ENCODE measurements at regions not wholly inside any gene's neighbourhood (a gene's known extent, or its start where the extent isn't known, plus 50 kb on each side); places are given as distances from the start of the nearest gene placed in this dataset.

DNA sequence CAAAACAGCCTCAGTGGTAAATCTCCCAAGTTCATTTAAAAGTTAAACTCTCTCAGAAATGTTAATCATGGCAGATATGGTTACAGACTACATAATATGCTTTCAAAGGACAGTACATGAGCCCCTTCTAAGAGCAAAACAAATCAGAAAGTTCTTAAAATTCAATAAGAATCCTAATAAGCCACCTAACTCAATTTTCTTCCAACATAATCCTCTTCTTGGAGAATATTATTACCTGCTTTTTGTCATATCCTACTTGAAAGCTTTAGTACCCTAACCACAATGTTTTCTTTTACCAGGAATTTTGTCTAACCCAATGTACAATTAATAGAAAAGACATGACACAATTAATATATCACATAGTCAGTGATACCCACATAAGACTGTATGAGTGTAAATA lies 236.5 kb upstream of the ATP2B1 start:
- TF ChIP-seq CTCF (IDR thresholded peaks at IDR 0.05) = no peak
- Mint-ChIP-seq H3K36me3 (ENCODE audit: low read depth) (no peaks in the 10 kb centered on the region), H3K9me3 (no peaks in the 10 kb centered on the region), H3K4me3 (no peak overlapping the region), H3K27me3 (no peaks in the 10 kb centered on the region), H3K4me1 (peaks cover 70% of the 10 kb centered on the region), H3K27ac (peak overlapping the region; percentile 11)
- DNase-seq = no peak
- CTCF ChIA-PET = interaction anchor here (1.3 kb wide), 1 partner anchor 236 kb away, joined by 3 read pairs; the partner anchor contains the start of gene ATP2B1
- POLR2A ChIA-PET = interaction anchor here (0.6 to 4.1 kb wide), 3 partner anchors 8 to 235 kb away, joined by 3 to 21 read pairs (median 3); partner anchors contain the start of gene ATP2B1
- no peak for ATAC-seq (ENCODE audit: low read depth)
- intact Hi-C loops (cut with micrococcal nuclease) = no loop called here

DNA sequence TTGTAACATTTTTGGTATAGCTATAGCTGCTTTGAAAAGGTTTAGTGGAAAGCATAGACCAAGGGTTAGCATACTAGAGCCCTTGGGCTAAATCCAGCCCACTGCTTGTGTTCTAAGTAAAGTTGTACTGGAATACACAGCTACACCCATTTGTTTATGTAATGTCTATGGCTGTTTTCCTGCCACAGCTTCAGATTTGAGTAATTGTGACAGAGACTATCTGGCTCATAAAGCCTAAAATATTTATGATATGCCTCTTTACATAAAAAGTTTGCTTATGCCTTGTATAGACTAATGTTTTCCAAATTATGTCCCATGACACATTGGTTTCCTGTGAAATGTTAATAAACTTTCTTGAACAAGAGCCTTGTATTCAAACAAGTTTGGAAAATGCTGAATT lies 234.8 kb upstream of the ATP2B1 start:
- H3K27ac Mint-ChIP-seq = no peak overlapping the region
- DNase-seq (no peak), ATAC-seq (ENCODE audit: low read depth) (no peak)
- intact Hi-C loops (cut with micrococcal nuclease) = no loop called here
- no peaks in the 10 kb centered on the region for H3K27me3 Mint-ChIP-seq
- H3K4me1 Mint-ChIP-seq = peaks cover 58% of the 10 kb centered on the region
- H3K36me3 Mint-ChIP-seq (ENCODE audit: low read depth) = no peaks in the 10 kb centered on the region
- no peak for TF ChIP-seq CTCF (IDR thresholded peaks at IDR 0.05)
- H3K9me3 Mint-ChIP-seq = no peaks in the 10 kb centered on the region
- ChIA-PET CTCF (no interaction called here), POLR2A (interaction anchor here (0.6 to 4.1 kb wide), 2 partner anchors 234 to 293 kb away, joined by 6 to 21 read pairs; partner anchors contain the start of gene ATP2B1)
- H3K4me3 Mint-ChIP-seq = no peak overlapping the region

DNA sequence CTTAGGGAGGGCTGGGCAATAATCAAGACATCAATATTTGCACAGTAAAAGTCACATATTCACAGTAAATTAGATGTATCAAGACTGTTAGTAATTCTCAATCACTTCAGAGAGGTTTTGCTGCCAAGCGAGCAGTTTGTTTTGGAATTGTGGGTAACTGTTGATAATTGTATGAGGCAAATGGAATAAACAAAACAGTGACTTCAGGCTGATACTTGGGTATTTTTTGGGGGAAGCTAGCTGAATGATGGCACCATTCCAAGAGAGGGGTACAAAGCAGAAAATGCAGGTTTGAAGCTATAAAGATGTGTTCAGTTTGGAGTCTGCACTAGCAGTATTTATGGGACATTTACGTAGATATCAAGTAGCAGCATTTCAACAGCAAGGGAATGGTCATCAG lies 232.8 kb upstream of the ATP2B1 start:
- ChIA-PET CTCF (no interaction called here), POLR2A (interaction anchor here (1.2 to 4.1 kb wide), 2 partner anchors 19 to 232 kb away, joined by 7 to 21 read pairs; partner anchors contain the start of gene ATP2B1)
- Mint-ChIP-seq H3K9me3 (no peaks in the 10 kb centered on the region), H3K27me3 (no peaks in the 10 kb centered on the region), H3K4me1 (peaks cover 51% of the 10 kb centered on the region), H3K27ac (no peak overlapping the region), H3K4me3 (no peak overlapping the region), H3K36me3 (ENCODE audit: low read depth) (no peaks in the 10 kb centered on the region)
- intact Hi-C loops (cut with micrococcal nuclease) = no loop called here
- ATAC-seq (ENCODE audit: low read depth) = no peak
- DNase-seq = no peak
- no peak for TF ChIP-seq CTCF (IDR thresholded peaks at IDR 0.05)

GRCh38 chr12:89939522-89940215 lies 231.0 kb upstream of the ATP2B1 start:
- no peak for TF ChIP-seq CTCF (IDR thresholded peaks at IDR 0.05)
- H3K27ac Mint-ChIP-seq = no peak overlapping the region
- POLR2A ChIA-PET = interaction anchor here (0.6 kb wide), 1 partner anchor 116 kb away, joined by 3 read pairs; no protein-coding TSS in a partner anchor

DNA sequence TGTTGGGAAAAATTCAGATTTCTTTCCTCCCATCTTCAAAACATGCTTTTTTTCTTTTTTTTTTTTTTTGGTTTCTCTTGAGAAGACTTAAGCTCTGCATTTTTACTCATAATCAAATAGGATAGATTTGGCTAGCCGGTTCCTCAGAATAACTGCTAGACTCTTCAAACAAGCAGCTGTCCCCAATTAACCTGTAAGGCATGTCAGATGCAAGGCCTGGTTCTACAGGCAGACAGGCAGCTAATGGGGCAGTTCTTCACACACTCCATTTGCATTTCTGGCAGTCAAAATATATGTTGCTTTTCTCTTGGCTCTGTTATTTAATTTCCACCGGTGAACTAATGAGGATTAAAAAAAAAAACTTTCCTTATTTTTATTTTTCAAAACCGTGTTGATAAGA lies 228.0 kb upstream of the ATP2B1 start:
- Mint-ChIP-seq H3K27me3 (no peaks in the 10 kb centered on the region), H3K9me3 (peaks cover 2% of the 10 kb centered on the region), H3K4me3 (no peak overlapping the region), H3K27ac (peak overlapping the region; percentile 56), H3K36me3 (ENCODE audit: low read depth) (peaks cover 3% of the 10 kb centered on the region), H3K4me1 (peaks cover 63% of the 10 kb centered on the region)
- no peak for ATAC-seq (ENCODE audit: low read depth)
- intact Hi-C loops (cut with micrococcal nuclease) = loop anchor here (1.0 kb wide), 2 partner anchors 9 to 12 kb away; no protein-coding TSS in a partner anchor
- POLR2A ChIA-PET = interaction anchor here (0.6 to 3.0 kb wide), 7 partner anchors 8 to 227 kb away, joined by 3 to 20 read pairs (median 4); partner anchors contain the start of gene ATP2B1
- DNase-seq = no peak
- no peak for TF ChIP-seq CTCF (IDR thresholded peaks at IDR 0.05)
- CTCF ChIA-PET = interaction anchor here (3.8 kb wide), 1 partner anchor 14 kb away, joined by 15 read pairs; no protein-coding TSS in a partner anchor

More at GRCh38 chr12:89939522-89940215, 231.0 kb upstream of the ATP2B1 start:
- no peaks in the 10 kb centered on the region for H3K27me3 Mint-ChIP-seq
- intact Hi-C loops (cut with micrococcal nuclease) = no loop called here
- H3K36me3 Mint-ChIP-seq (ENCODE audit: low read depth) = no peaks in the 10 kb centered on the region
- no peaks in the 10 kb centered on the region for H3K9me3 Mint-ChIP-seq
- no peak overlapping the region for H3K4me3 Mint-ChIP-seq
- no peak for ATAC-seq (ENCODE audit: low read depth)
- peaks cover 63% of the 10 kb centered on the region for H3K4me1 Mint-ChIP-seq
- DNase-seq = no peak
- CTCF ChIA-PET = no interaction called here

Measured in activated B cell treated with CpG ODN at 0.5 μM for 24 hours (primary cell).